Stimulated activated CD4-positive, alpha-beta T cell treated with anti-CD3 and anti-CD28 coated beads, Interleukin-12 subunit alpha, Interleukin-12 subunit beta, amount 100 ng/mL, for 48 hours (primary cell): ENCODE measurements at regions not wholly inside any gene's neighbourhood (a gene's known extent, or its start where the extent isn't known, plus 50 kb on each side); places are given as distances from the start of the nearest gene placed in this dataset.

Experiments
- DNase-seq, 3 donors: peaks; one replicate each; pipeline ENCODE4 v3.0.0-alpha.2; 2020; ENCODE audit warnings: low read depth in 2 of 3, low spot score in 1 of 3

DNA sequence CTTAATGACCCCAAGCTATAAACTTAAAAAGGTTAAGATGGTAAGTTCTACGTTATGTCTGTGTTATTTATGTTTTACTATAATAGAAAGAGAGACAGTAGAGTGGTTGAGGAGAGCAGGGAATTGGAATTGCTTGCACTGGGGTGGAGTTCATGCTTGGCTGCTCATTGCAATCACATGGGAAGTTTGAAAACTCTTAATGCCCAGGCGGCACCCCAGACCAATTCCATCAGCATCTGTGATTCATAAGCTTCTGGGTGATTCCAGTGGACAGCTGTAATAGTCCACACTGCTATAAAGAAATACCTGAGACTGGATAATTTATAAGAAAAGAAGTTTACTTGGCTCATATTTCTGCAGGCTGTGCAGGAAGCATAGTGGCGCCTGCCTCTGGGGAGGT lies 323.9 kb upstream of the MSX2 start:
- no peak for DNase-seq

DNA sequence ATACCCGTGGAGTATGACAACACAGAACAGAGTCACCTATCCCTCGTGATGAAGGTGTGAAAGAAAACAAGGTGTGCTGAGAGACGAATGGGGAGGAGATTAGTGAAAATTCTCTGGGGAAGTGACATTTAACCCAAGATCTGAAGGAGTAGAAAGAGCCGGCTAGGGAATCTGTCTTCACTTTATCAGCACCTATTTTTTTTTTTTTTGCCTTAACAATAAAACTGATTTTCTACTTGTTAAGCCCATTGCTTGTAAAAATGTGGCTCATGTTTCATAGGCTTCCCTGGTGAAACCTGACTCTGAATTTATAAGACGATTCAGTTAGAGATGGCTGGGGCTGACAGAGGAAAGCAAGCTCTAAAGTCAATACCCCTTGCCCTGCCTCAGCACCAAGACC lies 322.6 kb upstream of the MSX2 start:
- DNase-seq, result no peak

DNA sequence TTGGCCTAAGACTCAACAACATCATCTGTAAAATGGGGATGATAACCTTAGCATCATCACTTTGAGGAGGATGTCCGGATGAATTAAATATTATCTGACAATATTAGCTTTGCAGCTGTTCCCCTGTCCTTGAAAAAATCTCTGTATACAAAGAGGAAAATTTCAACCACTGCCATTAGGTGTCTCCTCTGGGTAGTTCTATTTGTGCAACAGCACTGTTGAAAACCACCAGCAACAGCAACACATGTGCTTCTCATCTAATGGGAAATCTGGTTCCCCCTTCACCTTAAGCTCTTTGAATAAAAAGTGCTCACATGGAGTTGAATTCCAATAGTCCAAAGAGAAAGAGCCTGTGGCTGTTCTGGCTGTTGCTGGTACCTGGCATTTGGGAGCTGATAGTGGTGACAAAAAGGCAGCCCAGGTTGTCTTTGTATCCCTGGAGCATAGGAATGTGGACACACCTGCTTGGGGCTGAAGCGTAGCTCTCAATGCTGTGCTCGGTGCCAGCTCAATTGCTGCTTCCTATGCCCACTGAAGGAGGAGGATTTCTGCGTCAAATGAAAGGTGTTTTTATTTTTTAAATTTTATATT lies 322.1 kb upstream of the MSX2 start:
- no peak for DNase-seq

DNA sequence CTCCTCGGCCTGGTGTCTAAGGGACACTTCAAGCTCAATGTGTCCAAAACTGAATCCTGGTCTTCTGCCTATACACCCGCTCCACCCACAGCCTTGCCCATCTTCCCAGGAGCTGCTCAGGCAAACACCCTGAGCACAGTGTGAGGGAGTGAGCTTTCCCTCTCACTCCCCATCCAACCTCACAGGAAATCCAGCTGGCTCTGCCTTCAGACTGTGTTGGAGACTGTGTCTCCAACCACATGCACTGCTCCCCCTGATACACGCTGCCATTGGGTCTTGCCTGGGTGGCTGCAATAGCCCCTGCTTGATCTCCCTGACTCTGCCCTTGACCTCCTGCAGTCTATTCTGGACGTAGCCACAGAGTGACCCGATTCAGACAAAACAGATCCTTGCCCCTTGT lies 319.5 kb upstream of the MSX2 start:
- no peak for DNase-seq

DNA sequence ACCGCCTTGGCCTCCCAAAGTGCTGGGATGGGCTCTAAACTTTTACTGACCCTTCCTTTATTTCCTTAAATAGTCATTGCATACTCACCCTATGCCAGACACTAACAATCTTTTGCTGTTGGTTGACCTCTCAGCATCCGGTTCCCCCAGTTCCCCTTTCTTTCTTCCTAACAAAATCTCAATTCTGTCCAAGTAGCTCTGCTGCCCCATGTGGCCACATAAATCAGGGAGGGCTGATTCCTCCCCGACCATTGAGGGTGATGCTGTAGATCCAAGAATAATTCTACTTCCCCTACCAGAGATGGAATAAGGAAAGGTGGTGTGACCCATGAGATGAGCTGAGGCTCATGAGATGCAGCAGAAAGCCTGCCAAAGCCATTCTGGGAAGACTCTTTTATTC lies 315.3 kb upstream of the MSX2 start:
- no peak for DNase-seq

DNA sequence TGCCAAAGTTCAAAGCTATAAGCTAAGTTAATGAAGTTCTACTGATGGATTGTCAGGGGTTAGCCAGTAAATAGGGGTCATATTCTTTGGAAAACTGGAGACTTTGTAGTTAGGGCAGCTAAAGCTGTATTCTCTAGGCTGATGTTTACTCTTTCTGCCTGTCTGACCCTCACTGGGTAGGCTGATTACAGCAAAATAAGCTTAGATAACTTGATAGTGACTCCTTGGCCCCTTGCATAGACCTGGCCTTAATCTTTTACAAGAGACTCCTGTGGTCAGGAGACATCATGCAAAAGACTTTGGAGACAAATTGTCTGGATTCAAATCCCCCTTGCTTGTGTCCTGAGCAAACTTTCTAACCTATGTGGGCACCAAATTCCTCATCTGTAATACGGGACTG lies 314.4 kb upstream of the MSX2 start:
- DNase-seq, result no peak

DNA sequence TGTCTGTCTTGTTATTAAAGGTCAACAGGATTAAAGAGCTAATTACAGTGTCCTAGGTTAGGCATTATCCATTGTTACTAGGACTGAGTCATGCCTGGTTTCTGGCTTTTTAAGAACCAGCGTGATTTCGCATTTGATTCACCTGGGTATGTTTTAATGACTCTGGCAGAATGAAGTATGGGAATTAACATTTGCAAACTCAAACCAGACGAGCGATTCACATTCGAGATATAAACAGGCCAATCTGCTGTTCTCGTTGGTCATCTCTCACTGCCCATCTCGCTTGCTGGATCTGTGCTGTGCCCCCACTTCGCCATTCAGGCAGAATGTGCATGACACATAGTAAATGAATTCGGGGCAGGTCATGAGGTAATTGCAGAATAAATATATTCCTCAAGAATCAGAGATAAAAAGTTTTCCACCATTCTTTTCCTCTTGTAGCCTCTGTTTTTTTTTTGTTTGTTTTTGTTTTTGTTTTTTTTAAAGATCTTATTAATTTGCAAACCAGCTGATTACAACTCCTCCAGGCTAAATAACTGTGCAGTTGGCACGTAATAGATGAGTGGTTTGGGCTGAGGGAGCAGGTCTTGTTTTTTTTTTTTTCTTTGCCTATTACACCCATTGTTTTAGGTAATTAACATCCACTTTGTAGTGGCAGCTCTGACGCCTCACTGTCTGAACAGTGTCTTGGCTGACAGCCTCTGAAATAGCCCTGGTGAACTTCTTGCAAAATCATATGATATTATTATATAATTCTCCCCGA lies 313.5 kb upstream of the MSX2 start:
- DNase-seq, result no peak

DNA sequence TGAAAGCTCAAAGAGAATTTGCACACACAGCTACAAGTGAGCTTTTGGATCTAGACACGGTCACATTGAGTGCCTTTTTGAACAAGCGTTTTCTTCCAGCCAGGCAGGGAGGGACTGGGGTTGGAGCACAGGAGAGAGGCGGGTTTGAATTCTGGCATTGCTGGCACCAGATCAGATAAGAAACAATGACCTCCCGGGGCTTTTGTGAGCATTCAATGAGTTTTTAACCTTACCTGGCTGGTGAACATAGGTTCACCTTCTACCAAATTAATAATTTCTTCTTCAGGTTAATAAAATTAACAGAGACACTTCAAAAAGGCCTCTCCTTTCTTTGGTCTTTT lies 312.9 kb upstream of the MSX2 start:
- DNase-seq, result no peak

DNA sequence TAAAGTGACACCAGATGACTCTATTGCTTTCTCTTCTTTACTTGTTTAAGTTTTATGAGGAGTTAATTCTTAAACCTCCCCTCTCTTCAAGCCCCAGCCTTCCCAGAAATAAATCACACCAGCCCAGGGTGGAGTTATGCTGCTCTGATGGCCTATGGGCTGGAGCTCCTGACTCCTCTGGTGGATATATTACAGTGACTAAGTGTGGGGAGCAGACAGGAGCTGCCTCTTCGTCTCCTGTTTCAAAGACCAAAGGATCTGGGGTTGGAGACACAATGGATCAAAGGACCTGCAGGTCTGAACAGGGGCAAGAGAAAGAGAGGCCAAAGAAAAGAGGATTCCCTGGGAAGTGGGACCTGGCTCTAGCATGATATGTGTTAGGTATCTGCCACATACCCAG lies 312.0 kb upstream of the MSX2 start:
- DNase-seq, result no peak

DNA sequence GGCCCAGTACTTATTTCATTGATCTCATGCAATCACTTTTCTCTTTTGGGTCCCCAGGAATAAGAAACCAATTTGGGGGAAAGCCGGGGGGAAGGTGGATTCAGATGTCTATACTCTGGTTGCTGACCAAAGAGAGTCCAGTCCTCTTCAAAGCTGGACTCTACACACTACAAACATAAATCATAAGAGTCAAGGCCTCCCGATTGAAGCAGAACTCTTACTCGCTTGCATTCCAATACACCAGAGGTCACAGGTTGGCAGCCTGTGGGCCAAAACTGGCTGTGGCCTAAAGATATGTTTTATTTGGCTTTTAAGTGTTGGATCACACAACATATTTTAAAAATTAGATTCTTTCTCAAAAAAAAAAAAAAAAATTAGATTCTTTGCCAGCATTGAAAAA lies 311.4 kb upstream of the MSX2 start:
- DNase-seq, result no peak

DNA sequence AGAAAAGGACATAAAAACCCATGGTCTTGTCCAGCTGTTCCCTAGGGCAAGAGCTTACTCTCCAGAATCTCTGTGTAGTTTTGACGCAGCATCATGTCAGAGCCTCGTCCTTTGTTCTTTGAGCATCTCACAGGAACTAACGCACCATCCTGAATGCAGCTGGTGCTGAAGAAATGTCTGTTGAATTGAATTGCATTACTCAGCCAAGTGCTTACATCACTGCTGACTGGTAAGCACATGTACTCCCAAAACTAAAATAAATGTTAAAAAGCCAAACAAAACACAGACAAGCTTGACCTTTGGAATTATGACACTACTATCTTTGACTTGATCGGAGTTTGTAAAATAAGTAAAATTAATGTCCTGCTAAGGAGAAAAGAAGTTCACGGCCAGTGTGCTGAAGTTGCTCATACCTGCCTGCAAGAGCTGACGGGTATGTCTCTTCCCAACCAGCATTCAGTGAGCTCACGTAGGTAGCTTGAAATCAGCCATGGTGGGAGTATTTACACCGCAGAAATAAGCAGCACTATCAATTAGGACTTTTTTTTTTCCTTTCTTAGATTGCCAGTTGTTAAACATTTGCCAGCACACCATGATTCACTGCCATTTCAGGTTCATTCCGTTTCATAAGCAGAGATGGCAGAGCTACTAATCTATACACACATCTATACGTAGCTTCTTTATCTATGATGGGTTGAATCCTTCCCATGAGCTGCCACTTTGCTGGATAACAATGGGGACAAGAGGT lies 310.6 kb upstream of the MSX2 start:
- DNase-seq, result no peak

DNA sequence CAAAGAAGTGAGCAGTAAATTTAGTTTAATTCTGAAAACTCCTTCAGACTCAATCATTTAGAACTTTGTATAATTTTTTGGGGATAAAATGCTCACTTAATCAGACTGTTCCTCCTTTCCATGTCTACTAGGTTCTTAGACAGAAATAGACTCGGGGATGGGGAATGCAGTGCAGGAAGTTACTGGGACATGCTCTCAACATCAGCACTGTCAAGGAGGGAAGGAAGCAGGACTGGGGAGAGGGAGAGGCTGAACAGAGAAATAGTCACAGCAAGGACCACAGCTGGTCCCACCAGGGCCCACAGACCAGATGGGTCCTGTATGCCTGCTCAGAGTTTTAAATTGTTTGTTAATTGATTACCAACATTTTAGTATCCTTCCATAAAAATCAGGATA lies 310.1 kb upstream of the MSX2 start:
- DNase-seq, result no peak

DNA sequence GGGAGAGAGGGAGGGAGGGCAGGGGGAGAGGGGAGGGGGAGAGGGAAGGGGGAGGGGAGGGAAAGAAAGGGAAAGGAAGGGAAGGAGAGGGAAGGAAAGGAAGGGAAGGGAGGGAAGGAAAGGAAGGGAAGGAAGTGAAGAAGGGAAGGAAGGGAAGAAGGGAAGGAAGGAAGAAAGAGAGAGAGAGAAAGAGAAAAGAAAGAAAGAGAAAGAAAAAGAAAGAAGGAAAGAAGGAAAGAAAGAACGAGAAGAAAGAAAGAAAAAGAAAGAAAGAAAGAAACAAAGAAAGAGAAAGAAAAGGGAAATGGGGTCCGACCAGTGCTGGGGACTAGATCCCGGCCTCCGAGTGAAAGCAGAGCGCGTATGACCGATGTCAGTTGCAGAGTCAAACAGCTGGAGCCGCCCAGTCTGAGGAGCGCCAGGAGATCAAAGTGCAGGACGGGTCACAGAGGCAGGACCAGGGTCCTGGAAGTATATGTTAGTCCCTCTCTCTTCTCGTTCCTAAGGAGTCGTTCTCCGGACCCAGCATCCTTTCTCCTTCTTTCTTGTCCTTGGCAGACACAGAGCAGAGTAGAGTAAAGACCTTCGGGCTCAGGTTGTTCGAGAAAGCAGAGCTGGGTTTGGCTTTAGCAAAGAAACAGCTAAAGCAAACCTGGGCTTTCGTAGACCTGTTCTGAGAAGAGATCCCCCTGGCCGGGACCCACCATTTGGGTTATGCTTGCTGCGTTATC lies 305.4 kb upstream of the MSX2 start:
- peak in 1 of 3 donors; percentile 0 for DNase-seq

DNA sequence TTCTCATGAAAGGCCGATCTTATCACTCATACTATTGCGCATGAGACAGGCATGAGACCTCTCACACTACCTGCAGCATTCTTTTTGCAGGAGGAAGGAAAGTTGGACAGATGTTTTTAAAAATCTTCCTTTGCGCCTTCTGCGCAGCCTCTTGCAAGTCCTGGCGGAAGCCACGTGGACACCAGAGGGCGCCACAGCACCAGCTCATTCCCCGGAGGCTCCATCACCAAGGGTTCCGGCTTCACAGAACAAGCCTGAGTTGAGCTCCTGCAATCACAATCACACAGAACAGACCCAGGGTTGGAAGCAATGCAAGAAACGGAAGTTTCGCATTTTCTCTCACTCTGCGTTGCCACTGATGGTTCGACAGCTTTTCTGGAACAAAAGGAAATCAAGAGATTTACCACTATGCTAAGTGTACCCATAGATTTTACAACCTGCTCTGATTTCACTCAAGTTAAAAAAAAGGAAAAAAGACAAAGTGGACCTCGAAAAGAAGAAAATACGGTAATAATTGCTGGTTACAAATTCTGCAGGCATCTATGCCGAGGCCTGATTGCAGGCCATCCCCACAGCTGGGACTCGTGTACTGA lies 304.7 kb upstream of the MSX2 start:
- DNase-seq, result peak; percentile 69 to 77 (median 76)

DNA sequence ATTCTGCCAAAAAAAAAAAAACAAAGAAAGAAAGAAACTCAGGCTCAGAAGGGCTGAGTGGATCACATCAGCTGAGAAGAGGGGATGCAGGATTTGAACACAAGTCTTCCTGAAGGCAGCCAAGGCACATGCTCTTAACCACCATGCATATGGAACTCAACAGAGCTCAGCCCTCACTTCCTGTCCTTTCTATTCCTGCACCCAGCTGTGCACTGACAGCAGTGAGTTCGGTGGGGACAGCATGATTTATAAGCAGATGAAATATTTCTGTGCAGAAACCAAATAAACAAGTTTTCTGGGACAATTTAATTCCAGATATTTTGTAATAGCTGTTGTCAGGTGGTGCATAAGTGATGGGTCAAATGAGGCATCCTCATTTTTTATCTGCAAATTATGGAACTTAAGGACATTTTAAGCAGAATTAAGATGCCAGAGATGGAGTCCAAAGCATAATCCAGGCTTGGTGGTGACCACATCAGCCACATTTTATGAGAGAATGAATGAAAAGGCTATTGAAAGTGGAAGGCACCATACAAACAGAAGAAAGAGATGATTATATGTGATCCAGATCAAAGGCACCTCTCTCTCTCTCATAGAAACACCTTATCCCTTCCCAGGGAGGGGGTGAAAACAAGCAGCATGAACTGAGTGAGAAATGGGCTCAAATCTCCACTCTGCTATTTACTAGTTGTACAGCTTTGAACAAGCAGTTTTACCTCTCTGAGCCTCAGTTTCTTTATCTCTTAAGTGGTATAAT lies 303.6 kb upstream of the MSX2 start:
- no peak for DNase-seq

DNA sequence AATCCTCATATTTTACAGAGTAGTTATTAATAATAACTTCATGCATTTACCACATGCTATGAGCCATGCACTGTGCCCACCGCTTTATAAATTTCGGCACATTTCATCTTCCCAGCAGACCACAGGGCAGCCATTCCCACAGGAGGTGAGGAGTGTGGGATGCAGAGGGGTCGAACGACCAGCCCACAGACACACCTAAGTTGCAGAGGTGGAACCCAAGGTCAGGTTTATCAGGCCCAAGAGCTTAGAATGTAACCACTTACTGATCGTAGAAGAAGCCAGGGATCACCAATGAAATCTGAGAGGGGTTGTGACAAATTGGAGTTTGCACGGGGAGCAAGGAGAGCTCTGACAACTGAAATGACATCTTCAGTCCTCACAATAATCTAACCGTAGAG lies 303.0 kb upstream of the MSX2 start:
- no peak for DNase-seq

DNA sequence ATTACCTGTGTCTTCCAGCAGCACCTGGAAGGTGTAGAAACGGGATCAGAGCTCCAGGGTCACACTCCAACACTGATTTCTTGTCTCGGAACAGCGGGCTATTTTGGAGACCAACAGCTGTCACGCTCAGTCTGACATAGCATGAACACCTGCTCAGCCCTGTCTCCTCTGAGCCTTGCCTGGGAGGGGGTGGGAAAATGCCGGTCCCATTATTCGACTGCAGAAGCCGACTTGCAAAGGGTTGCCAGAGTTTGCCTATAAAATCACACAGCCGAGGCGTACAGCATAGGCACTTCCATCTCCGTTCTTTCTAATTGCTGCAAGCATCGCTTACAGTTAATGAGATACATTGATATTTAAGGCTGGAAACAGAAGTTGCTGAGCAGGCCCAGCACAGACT lies 300.8 kb upstream of the MSX2 start:
- no peak for DNase-seq

DNA sequence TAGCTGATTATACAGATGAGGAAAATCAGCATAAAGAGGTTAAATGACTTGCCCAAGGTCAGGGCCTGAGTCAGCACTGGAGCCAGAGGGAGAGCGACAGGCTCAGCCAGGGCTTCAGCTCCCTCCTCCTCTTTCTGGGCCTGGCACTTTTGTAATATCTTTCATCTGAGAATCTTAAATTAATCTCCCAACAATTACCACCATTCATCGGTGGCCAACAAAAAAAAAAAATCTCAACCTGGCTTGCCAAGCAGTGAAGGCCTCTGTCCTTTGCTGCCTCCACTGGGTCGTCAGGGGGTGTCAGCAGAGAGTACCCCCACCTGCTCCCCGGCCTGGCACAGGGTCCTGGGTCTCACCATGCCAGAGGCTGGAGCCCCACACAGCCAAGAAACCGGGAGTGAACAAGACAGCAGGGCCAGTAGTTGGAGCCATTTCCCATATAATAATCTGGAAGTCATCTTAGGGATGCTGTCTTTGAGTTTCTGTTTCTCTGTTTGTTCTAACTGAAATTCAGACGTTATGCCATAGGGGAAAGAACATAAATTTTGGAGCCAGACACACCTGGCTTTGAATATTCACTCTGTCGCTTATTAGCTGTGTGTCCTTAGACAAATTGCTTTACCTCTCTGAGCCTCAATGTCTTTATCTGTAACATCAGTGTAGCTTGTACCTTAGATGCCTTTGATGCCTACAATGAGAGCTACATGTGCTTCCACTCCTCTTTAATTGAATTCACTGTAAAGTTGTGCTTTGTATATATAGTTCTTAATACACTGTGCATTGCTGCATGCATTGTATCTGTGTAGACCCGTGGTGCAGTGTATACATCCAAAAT lies 299.9 kb upstream of the MSX2 start:
- no peak for DNase-seq

DNA sequence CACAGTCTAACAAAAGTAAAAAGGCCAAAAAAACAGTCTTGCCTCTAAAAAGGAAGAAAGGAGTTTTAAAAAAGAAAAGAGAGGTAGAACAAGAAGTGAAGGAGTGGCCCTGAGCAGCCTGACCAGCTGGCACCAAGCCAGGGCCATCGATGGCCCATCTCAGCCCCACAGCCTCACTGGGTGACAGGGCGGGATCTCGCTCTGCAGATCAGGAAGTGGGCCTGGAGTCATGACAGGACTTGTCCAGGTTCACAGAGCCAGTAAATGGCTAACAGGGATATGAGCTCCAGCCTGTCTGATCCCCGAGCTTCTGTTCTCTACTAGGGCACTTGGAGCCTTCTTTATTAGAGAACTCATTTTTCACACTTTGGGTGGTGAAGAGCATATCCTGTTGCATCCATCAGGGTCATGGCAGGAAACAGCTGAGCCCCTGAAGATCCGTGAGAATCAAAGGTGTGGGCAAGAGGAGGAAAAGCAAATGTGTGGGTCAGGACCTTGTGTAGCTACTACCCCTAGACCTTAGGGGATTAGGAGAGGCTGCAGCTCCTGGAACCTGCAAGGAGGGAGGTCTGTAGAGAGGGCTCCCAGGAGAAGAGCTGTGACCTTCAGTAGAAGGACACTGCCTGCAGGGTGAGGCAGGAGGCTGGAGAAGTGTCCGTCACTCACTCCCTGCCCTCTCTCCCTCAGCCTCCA lies 299.0 kb upstream of the MSX2 start:
- no peak for DNase-seq

DNA sequence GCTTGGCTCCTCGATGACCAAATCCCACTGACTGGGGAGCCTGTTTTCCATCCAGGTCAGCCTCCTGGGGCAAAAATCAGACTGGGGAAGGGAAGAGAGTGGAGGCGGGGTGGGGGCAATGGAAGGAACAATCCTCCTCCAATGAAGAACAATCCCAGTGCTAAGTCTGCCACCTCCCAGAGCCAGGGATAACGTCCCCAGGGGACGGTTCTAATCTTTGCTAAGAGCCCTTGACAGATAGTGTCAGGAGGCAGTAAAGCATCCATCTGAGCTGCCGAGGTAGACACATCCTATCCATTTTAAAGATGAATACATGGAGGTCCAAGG lies 298.5 kb upstream of the MSX2 start:
- DNase-seq, result no peak
